Osteoblast (primary cell): ENCODE measurements at regions not wholly inside any gene's neighbourhood (a gene's known extent, or its start where the extent isn't known, plus 50 kb on each side); places are given as distances from the start of the nearest gene placed in this dataset.

Experiments
- DNase-seq: peaks from one replicate; pipeline ENCODE4 v3.0.0; 2011; ENCODE audit warnings: low spot score, mixed read lengths; ENCODE audit not compliant: insufficient read length; ENCODE audit errors: missing footprints
- H2AFZ ChIP-seq: 2 replicates; pipeline ENCODE4 v1.6.0; 2011; ENCODE audit warnings: mild to moderate bottlenecking, low read length
- H3K27ac ChIP-seq: 2 replicates; pipeline ENCODE4 v1.5.1; 2011; ENCODE audit warnings: mild to moderate bottlenecking, low read depth, low read length, moderate library complexity
- H3K27me3 ChIP-seq: 2 replicates; pipeline ENCODE4 v1.6.0; 2012; ENCODE audit warnings: mild to moderate bottlenecking, control low read depth, inconsistent platforms, low read length, moderate library complexity; ENCODE audit not compliant: insufficient read depth
- H3K36me3 ChIP-seq: 2 replicates; pipeline ENCODE4 v1.5.1; 2011; ENCODE audit warnings: mild to moderate bottlenecking, low read length, control low read depth, moderate library complexity; ENCODE audit not compliant: insufficient read depth
- H3K4me1 ChIP-seq: 2 replicates; pipeline ENCODE4 v1.5.1; 2011; ENCODE audit warnings: mild to moderate bottlenecking, low read length, control low read depth, moderate library complexity; ENCODE audit not compliant: insufficient read depth
- H3K4me2 ChIP-seq: 2 replicates; pipeline ENCODE4 v1.6.0; 2011; ENCODE audit warnings: mild to moderate bottlenecking, low read length; ENCODE audit not compliant: insufficient read depth
- H3K4me3 ChIP-seq: fragments of 200-600 bp; sonication (generic); 3 replicates; pipeline ENCODE4 v1.5.1; 2012; ENCODE audit warnings: mild to moderate bottlenecking, low read length, inconsistent platforms; ENCODE audit not compliant: insufficient read depth
- H3K79me2 ChIP-seq: 2 replicates; pipeline ENCODE4 v1.6.0; 2012; ENCODE audit warnings: mild to moderate bottlenecking, low read length, control low read depth, inconsistent platforms; ENCODE audit not compliant: insufficient read depth
- H3K9me3 ChIP-seq: 2 replicates; pipeline ENCODE4 v1.5.1; 2011; ENCODE audit warnings: low read depth, low read length, control low read depth
- H4K20me1 ChIP-seq: 2 replicates; pipeline ENCODE4 v1.6.0; 2012; ENCODE audit warnings: mild to moderate bottlenecking, low read length, control low read depth; ENCODE audit not compliant: insufficient read depth
- CTCF ChIP-seq: IDR thresholded peaks from 2 replicates; pipeline ENCODE4 v1.5.1; 2011; ENCODE audit warnings: mild to moderate bottlenecking, low read depth, low read length, moderate library complexity; ENCODE audit errors: extremely low read depth

- Histone ChIP-seq H3K9me3 (peaks cover 3% of the 10 kb centered on the region), H3K36me3 (no peaks in the 10 kb centered on the region), H3K79me2 (no peaks in the 10 kb centered on the region), H4K20me1 (no peaks in the 10 kb centered on the region), H3K4me1 (no peaks in the 10 kb centered on the region), H3K27me3 (no peaks in the 10 kb centered on the region), H2AFZ (no peak overlapping the region), H3K4me3 (no peak overlapping the region), H3K4me2 (no peak overlapping the region), H3K27ac (no peak overlapping the region)
- TF ChIP-seq CTCF: no peak
- DNase-seq: no peak
These were observed 414.9 kb upstream of the ACO1 start for GRCh38 chr9:31969552-31969951.

GRCh38 chr9:31983895-31984294, 400.5 kb upstream of the ACO1 start:
- H3K36me3 ChIP-seq: no peaks in the 10 kb centered on the region
- DNase-seq: no peak
- no peaks in the 10 kb centered on the region for H3K27me3 ChIP-seq
- no peak overlapping the region for H3K4me2 ChIP-seq
- peaks cover 10% of the 10 kb centered on the region for H3K9me3 ChIP-seq
- H4K20me1 ChIP-seq: no peaks in the 10 kb centered on the region
- H3K79me2 ChIP-seq: no peaks in the 10 kb centered on the region
- no peak overlapping the region for H3K4me3 ChIP-seq
- TF ChIP-seq CTCF: no peak
- no peak overlapping the region for H3K27ac ChIP-seq
- H3K4me1 ChIP-seq: no peaks in the 10 kb centered on the region
- H2AFZ ChIP-seq: no peak overlapping the region

- H3K27me3 ChIP-seq: no peaks in the 10 kb centered on the region
- no peak overlapping the region for H3K4me2 ChIP-seq
- no peak for TF ChIP-seq CTCF
- no peaks in the 10 kb centered on the region for H4K20me1 ChIP-seq
- no peaks in the 10 kb centered on the region for H3K79me2 ChIP-seq
- no peak overlapping the region for H3K4me3 ChIP-seq
- no peaks in the 10 kb centered on the region for H3K9me3 ChIP-seq
- no peaks in the 10 kb centered on the region for H3K36me3 ChIP-seq
- H3K4me1 ChIP-seq: no peaks in the 10 kb centered on the region
- no peak for DNase-seq
- H2AFZ ChIP-seq: no peak overlapping the region
- no peak overlapping the region for H3K27ac ChIP-seq
These were observed 388.1 kb upstream of the ACO1 start for GRCh38 chr9:31996331-31996730.

- no peak for TF ChIP-seq CTCF
- no peak overlapping the region for H2AFZ ChIP-seq
These were observed 379.9 kb upstream of the ACO1 start for GRCh38 chr9:32004431-32005076.

More at GRCh38 chr9:32004431-32005076, 379.9 kb upstream of the ACO1 start:
- H3K79me2 ChIP-seq: no peaks in the 10 kb centered on the region
- no peaks in the 10 kb centered on the region for H3K27me3 ChIP-seq
- no peaks in the 10 kb centered on the region for H4K20me1 ChIP-seq
- no peak overlapping the region for H3K4me2 ChIP-seq
- no peak for DNase-seq
- no peak overlapping the region for H3K4me3 ChIP-seq
- no peaks in the 10 kb centered on the region for H3K4me1 ChIP-seq
- no peak overlapping the region for H3K27ac ChIP-seq
- no peaks in the 10 kb centered on the region for H3K36me3 ChIP-seq
- no peaks in the 10 kb centered on the region for H3K9me3 ChIP-seq
